Daoy (cell line): ENCODE measurements at regions not wholly inside any gene's neighbourhood (a gene's known extent, or its start where the extent isn't known, plus 50 kb on each side); places are given as distances from the start of the nearest gene placed in this dataset.

Source experiments
- DNase-seq: peaks from one replicate; pipeline ENCODE4 v3.0.0-alpha.2; 2015; ENCODE audit warnings: low read depth

GRCh38 chr5:18032744-18033143, 398.5 kb downstream of the TAF11L14 start:
- no peak for DNase-seq

- DNase-seq: no peak
Measured at GRCh38 chr5:18036531-18036930, 402.3 kb downstream of the TAF11L14 start.

- no peak for DNase-seq
Measured at GRCh38 chr5:18037718-18038117, 403.5 kb downstream of the TAF11L14 start.

GRCh38 chr5:18043344-18043743, 409.1 kb downstream of the TAF11L14 start:
- DNase-seq: peak; percentile 33

- DNase-seq: no peak
Measured at GRCh38 chr5:18048449-18048848, 414.2 kb downstream of the TAF11L14 start.

- no peak for DNase-seq
Measured at GRCh38 chr5:18050345-18050744, 416.1 kb downstream of the TAF11L14 start.

GRCh38 chr5:18050776-18051175, 416.5 kb downstream of the TAF11L14 start:
- no peak for DNase-seq

- peak; percentile 28 for DNase-seq
Measured at GRCh38 chr5:18051953-18052352, 417.7 kb downstream of the TAF11L14 start.

- no peak for DNase-seq
Measured at GRCh38 chr5:18052569-18052968, 418.3 kb downstream of the TAF11L14 start.

- DNase-seq: no peak
Measured at GRCh38 chr5:18057725-18058124, 423.5 kb downstream of the TAF11L14 start.

GRCh38 chr5:18067615-18068014, 433.4 kb downstream of the TAF11L14 start:
- no peak for DNase-seq

- DNase-seq: no peak
Measured at GRCh38 chr5:18068826-18069225, 434.6 kb downstream of the TAF11L14 start.

- no peak for DNase-seq
Measured at GRCh38 chr5:18069790-18070189, 435.5 kb downstream of the TAF11L14 start.

- DNase-seq: no peak
Measured at GRCh38 chr5:18072600-18072999, 438.3 kb downstream of the TAF11L14 start.

GRCh38 chr5:18074961-18075360, 440.7 kb downstream of the TAF11L14 start:
- DNase-seq: no peak

GRCh38 chr5:18078157-18078556, 443.9 kb downstream of the TAF11L14 start:
- DNase-seq: no peak

GRCh38 chr5:18079831-18080230, 445.6 kb downstream of the TAF11L14 start:
- no peak for DNase-seq

- DNase-seq: no peak
Measured at GRCh38 chr5:18088020-18088579, 453.8 kb downstream of the TAF11L14 start.

GRCh38 chr5:18090177-18090576, 455.9 kb downstream of the TAF11L14 start:
- DNase-seq: no peak

GRCh38 chr5:18091142-18091541, 456.9 kb downstream of the TAF11L14 start:
- no peak for DNase-seq

- no peak for DNase-seq
Measured at GRCh38 chr5:18091758-18092157, 457.5 kb downstream of the TAF11L14 start.

- DNase-seq: no peak
Measured at GRCh38 chr5:18095061-18095460, 460.8 kb downstream of the TAF11L14 start.

GRCh38 chr5:18097817-18098216, 463.6 kb downstream of the TAF11L14 start:
- DNase-seq: no peak

GRCh38 chr5:18098691-18099090, 464.4 kb downstream of the TAF11L14 start:
- no peak for DNase-seq
